ENCODE measurements at regions not wholly inside any gene's neighbourhood (a gene's known extent, or its start where the extent isn't known, plus 50 kb on each side); places are given as distances from the start of the nearest gene placed in this dataset.

- DNase-seq (no peak), ATAC-seq (ENCODE audit: low FRiP score in 2 of 2) (no peak)
- WGBS, 2 donors = 24 to 25% methylated on average over 3 of the region's 3 CpGs
- no peak overlapping the region for H3K4me3 ChIP-seq
- no peak for TF ChIP-seq POLR2AphosphoS5 (IDR thresholded peaks at IDR 0.05)
- no peak for TF ChIP-seq POLR2A (IDR thresholded peaks at IDR 0.05)
- TF ChIP-seq CTCF (IDR thresholded peaks at IDR 0.05) = no peak
- no peak for TF ChIP-seq EP300 (IDR thresholded peaks at IDR 0.05)
- H3K27me3 ChIP-seq = no peaks in the 10 kb centered on the region
- no peaks in the 10 kb centered on the region for H3K36me3 ChIP-seq
- no peak overlapping the region for H3K27ac ChIP-seq
- no peaks in the 10 kb centered on the region for H3K4me1 ChIP-seq
- no peaks in the 10 kb centered on the region for H3K9me3 ChIP-seq
Measured at GRCh38 chr1:95384567-95384966, 150.6 kb downstream of the RWDD3 start.

- Histone ChIP-seq H3K4me3 (no peak overlapping the region), H3K27me3 (no peaks in the 10 kb centered on the region), H3K4me1 (no peaks in the 10 kb centered on the region), H3K9me3 (no peaks in the 10 kb centered on the region), H3K27ac (no peak overlapping the region), H3K36me3 (no peaks in the 10 kb centered on the region)
- DNase-seq (no peak), ATAC-seq (ENCODE audit: low FRiP score in 2 of 2) (no peak)
- 46 to 68% methylated on average over 1 of the region's 1 CpG for WGBS, 2 donors
- TF ChIP-seq POLR2AphosphoS5 (IDR thresholded peaks at IDR 0.05) (no peak), POLR2A (IDR thresholded peaks at IDR 0.05) (no peak), EP300 (IDR thresholded peaks at IDR 0.05) (no peak), CTCF (IDR thresholded peaks at IDR 0.05) (no peak)
Measured at GRCh38 chr1:95386371-95386770, 152.4 kb downstream of the RWDD3 start.

GRCh38 chr1:95386915-95387314 lies 152.9 kb downstream of the RWDD3 start:
- no peaks in the 10 kb centered on the region for H3K9me3 ChIP-seq
- no peak for TF ChIP-seq POLR2AphosphoS5 (IDR thresholded peaks at IDR 0.05)
- TF ChIP-seq POLR2A (IDR thresholded peaks at IDR 0.05) = no peak
- TF ChIP-seq CTCF (IDR thresholded peaks at IDR 0.05) = no peak
- TF ChIP-seq EP300 (IDR thresholded peaks at IDR 0.05) = no peak
- WGBS, 2 donors = 78 to 79% methylated on average over 5 of the region's 5 CpGs
- no peak for DNase-seq
- no peak for ATAC-seq (ENCODE audit: low FRiP score in 2 of 2)
- no peaks in the 10 kb centered on the region for H3K27me3 ChIP-seq
- H3K36me3 ChIP-seq = no peaks in the 10 kb centered on the region
- H3K4me1 ChIP-seq = no peaks in the 10 kb centered on the region
- no peak overlapping the region for H3K4me3 ChIP-seq
- no peak overlapping the region for H3K27ac ChIP-seq

GRCh38 chr1:95388031-95388430 lies 154.0 kb downstream of the RWDD3 start:
- H3K27me3 ChIP-seq = no peaks in the 10 kb centered on the region
- ATAC-seq (ENCODE audit: low FRiP score in 2 of 2) (no peak), DNase-seq (no peak)
- H3K4me1 ChIP-seq = no peaks in the 10 kb centered on the region
- H3K36me3 ChIP-seq = no peaks in the 10 kb centered on the region
- H3K9me3 ChIP-seq = no peaks in the 10 kb centered on the region
- WGBS, 2 donors = 50 to 64% methylated on average over 3 of the region's 3 CpGs
- no peak overlapping the region for H3K27ac ChIP-seq
- H3K4me3 ChIP-seq = no peak overlapping the region
- TF ChIP-seq POLR2AphosphoS5 (IDR thresholded peaks at IDR 0.05) (no peak), EP300 (IDR thresholded peaks at IDR 0.05) (no peak), CTCF (IDR thresholded peaks at IDR 0.05) (no peak)

GRCh38 chr1:95393434-95393833 lies 159.4 kb downstream of the RWDD3 start:
- TF ChIP-seq POLR2A (IDR thresholded peaks at IDR 0.05) (no peak), EP300 (IDR thresholded peaks at IDR 0.05) (no peak), POLR2AphosphoS5 (IDR thresholded peaks at IDR 0.05) (no peak), CTCF (IDR thresholded peaks at IDR 0.05) (no peak)
- Histone ChIP-seq H3K36me3 (no peaks in the 10 kb centered on the region), H3K27ac (no peak overlapping the region), H3K4me3 (no peak overlapping the region), H3K9me3 (no peaks in the 10 kb centered on the region), H3K27me3 (no peaks in the 10 kb centered on the region), H3K4me1 (no peaks in the 10 kb centered on the region)
- DNase-seq = no peak
- ATAC-seq (ENCODE audit: low FRiP score in 2 of 2) = no peak

Measured in upper lobe of left lung (tissue), 6 donors.